ENCODE measurements at regions not wholly inside any gene's neighbourhood (a gene's known extent, or its start where the extent isn't known, plus 50 kb on each side); places are given as distances from the start of the nearest gene placed in this dataset.

- TF ChIP-seq CTCF (conservative IDR thresholded peaks at IDR 0.05 in 1 of 2, IDR thresholded peaks at IDR 0.05 in 1 of 2; ENCODE audit: extremely low read depth in 1 of 2, insufficient read depth in 1 of 2, low read depth in 1 of 2, low read length in 2 of 2) = no peak
- TF ChIP-seq EZH2 (IDR thresholded peaks at IDR 0.05; ENCODE audit: borderline replicate concordance, low read length) = no peak
Measured at GRCh38 chr5:71843111-71843510, 124.0 kb downstream of the CARTPT start.
